ENCODE measurements at regions not wholly inside any gene's neighbourhood (a gene's known extent, or its start where the extent isn't known, plus 50 kb on each side); places are given as distances from the start of the nearest gene placed in this dataset.

DNA sequence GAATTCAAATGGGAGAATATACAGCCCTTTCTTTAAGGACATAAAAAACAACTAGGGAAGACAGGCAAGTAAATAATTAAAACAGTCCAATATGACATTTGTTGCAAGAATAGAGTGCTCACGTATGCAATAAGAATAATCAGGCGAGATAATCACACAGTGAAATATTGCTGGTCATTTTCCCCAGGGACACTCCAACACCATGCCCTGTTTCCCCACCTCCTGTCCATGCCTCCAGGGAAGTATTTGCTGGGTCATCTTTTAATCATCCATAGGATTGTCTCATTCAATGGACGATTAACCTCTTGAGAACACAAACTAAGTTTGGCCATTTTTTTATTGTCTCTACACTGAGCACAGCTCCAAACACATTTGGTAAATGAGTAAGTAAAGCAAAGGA lies 472.9 kb downstream of the C6orf118 start:
- no peaks in the 10 kb centered on the region for H3K4me1 Mint-ChIP-seq
- DNase-seq (no peak), ATAC-seq (no peak)
- no peak overlapping the region for H3K4me3 Mint-ChIP-seq
- H3K27ac Mint-ChIP-seq = no peak overlapping the region
- no peaks in the 10 kb centered on the region for H3K27me3 Mint-ChIP-seq
- H3K9me3 Mint-ChIP-seq = peaks cover 6 to 14% of the 10 kb centered on the region in 2 donors

DNA sequence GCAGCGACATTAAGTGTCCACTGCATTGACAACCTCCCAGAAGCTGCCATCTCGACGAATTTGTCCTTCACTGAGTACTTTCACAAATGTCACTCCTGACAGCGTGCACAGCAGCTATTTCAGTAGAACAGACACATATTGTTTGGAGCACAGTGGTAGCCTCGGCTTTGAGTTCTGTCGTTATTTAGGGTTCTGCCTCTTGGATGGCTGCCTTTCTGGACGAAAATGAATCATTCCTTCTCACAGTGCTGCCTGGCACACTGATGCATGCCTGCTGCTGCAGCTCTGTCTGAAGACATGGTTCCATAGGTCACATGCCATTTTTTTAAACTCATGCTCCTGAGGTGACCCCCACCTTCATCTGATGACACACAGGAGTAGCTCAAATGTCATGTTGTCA lies 477.0 kb downstream of the C6orf118 start:
- DNase-seq = no peak
- Mint-ChIP-seq H3K27me3 (no peaks in the 10 kb centered on the region), H3K9me3 (peaks cover 6 to 14% of the 10 kb centered on the region in 2 donors), H3K4me3 (no peak overlapping the region), H3K4me1 (no peaks in the 10 kb centered on the region), H3K27ac (no peak overlapping the region)
- ATAC-seq = no peak

DNA sequence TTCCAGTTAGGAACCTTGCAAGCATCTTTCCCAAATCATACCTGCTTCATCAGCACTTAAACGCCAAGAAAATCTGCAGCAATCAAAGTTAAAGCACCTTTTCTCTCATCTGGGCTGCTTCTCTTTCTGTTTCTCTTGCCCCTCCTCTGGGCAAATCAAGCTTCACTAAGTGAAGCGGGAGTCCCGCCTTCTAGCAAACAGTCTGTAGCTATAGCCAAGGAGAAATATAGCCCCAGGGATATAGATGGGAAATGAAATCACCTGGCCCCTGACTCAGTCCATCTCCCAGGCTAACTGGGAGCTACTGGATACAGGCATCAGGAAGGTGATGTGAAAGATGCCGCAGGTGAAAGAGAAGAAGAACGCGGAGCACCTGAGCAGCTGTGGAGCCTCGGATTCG lies 481.9 kb downstream of the C6orf118 start:
- H3K4me1 Mint-ChIP-seq = no peaks in the 10 kb centered on the region
- H3K4me3 Mint-ChIP-seq = no peak overlapping the region
- no peak overlapping the region for H3K27ac Mint-ChIP-seq
- H3K27me3 Mint-ChIP-seq = no peaks in the 10 kb centered on the region
- peaks cover 0 to 3% of the 10 kb centered on the region in 2 donors for H3K9me3 Mint-ChIP-seq
- DNase-seq = no peak
- ATAC-seq = no peak

DNA sequence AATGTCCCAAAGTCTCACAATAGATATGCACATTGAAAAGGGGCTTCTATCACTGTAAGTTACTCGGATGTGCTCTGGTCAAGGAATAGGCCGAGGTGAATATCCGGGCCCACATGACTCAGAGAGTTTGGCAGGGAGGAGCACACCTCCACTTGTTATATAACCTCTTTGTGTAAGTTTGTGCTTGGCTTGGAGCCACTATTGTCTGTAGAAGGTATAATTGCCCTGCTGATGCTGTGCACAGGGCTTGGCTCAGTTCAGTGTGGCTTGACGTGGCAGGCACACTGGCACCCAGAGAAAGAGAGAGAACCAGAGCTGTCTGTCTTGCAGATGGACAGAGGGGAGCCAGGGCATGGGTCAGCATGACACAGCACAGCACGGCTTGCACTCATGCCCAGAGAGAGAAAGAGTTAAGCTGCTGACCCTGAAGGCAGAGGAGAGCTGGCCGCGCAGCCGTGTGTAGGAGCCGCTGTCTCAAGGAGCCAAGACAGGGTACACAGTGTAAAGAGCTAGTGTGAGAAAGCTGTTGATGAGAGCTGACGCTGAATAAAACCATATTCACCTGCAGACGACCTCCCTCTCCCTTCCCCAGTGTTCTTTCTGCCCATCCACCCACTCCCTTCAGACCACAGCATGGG lies 482.5 kb downstream of the C6orf118 start:
- Mint-ChIP-seq H3K9me3 (peaks cover 0 to 7% of the 10 kb centered on the region in 2 donors), H3K4me1 (no peaks in the 10 kb centered on the region), H3K4me3 (no peak overlapping the region), H3K27me3 (no peaks in the 10 kb centered on the region), H3K27ac (no peak overlapping the region)
- ATAC-seq (no peak), DNase-seq (no peak)

DNA sequence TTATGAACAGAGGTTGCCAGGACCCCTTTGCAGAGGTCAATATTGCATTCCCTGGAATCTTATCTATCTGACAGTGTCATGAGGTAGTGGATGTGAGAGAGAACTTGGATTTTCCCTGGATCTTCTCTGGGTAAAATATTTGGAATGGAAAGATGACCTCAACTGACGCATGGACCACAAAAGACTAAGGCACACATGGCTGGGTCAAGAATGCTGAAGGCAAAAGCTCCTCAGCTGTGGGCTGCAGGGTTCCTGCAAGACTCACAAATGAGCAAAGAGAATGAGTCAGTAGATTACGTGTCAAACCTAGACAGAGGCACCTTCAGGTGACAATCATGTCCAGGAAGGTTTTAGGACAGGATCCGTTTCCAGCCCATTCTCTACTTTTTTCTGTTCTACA lies 484.0 kb downstream of the C6orf118 start:
- Mint-ChIP-seq H3K27ac (no peak overlapping the region), H3K27me3 (no peaks in the 10 kb centered on the region), H3K4me1 (no peaks in the 10 kb centered on the region), H3K4me3 (no peak overlapping the region), H3K9me3 (peaks cover 7% of the 10 kb centered on the region in 2 donors)
- DNase-seq (no peak), ATAC-seq (no peak)

DNA sequence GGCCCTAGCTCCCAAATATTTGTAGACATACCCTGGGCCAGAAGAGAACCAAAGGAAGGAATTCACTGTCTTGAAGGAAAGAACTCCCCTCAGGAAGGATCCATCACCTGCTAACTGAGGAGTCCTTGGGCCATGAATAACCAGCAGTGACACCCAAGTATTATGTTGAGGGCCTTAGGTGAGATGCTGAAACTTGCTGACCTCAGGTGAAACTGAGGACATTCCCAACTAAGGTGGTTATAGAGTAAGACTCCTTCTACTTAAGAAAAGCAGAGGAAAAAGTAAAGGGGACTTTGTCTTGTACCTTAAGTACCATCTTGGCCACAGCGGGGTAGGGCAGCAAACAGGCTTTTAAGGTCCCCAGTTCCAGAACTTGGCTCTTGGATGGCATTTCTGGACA lies 491.7 kb downstream of the C6orf118 start:
- peaks cover 24 to 28% of the 10 kb centered on the region in 2 donors for H3K9me3 Mint-ChIP-seq
- DNase-seq = no peak
- H3K4me1 Mint-ChIP-seq = no peaks in the 10 kb centered on the region
- no peak overlapping the region for H3K4me3 Mint-ChIP-seq
- ATAC-seq = no peak
- H3K27me3 Mint-ChIP-seq = no peaks in the 10 kb centered on the region
- no peak overlapping the region for H3K27ac Mint-ChIP-seq

DNA sequence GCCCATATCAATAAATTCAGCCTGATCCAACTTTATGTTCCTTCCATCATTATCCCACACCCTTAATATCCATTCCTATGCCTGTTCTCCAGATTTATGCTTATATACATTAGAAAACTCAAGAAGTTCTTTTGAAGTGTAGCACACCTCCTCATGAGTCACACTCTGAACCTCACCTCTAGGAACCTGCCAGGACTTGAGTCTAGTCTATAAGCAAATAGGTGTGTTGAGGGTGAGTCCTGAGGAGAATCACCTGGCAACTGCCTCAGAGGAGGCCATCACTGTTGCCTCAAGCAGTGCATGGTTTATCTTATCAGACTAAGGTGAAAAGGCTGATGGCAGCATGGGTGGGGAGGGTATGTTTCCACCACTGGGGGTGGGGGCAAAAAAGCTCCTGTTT lies 496.7 kb downstream of the C6orf118 start:
- no peak for ATAC-seq
- Mint-ChIP-seq H3K4me3 (no peak overlapping the region), H3K9me3 (peaks cover 23 to 32% of the 10 kb centered on the region in 2 donors), H3K4me1 (no peaks in the 10 kb centered on the region), H3K27ac (no peak overlapping the region), H3K27me3 (no peaks in the 10 kb centered on the region)
- DNase-seq = no peak

DNA sequence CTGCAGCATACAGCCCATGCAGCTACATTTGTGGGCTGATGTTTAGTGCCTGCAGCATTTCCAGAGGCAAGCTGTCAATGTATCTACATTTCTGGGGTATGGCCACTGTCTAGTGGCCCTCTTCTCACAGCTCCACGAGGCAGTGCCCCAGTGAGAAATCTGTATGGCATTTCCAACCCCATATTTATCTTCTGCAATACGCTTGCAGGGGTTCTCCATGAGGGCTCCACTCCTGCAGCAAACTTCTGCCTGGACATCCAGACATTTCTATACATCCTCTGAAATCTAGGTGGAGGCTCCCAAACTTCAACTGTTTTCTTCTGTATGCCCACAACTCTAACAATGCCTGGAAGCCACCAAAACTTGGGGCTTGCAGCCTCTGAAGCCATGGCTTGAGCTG lies 502.3 kb downstream of the C6orf118 start:
- Mint-ChIP-seq H3K27ac (no peak overlapping the region), H3K4me3 (no peak overlapping the region), H3K9me3 (peaks cover 18 to 43% of the 10 kb centered on the region in 2 donors), H3K27me3 (no peaks in the 10 kb centered on the region), H3K4me1 (no peaks in the 10 kb centered on the region)
- ATAC-seq = no peak
- DNase-seq = no peak

DNA sequence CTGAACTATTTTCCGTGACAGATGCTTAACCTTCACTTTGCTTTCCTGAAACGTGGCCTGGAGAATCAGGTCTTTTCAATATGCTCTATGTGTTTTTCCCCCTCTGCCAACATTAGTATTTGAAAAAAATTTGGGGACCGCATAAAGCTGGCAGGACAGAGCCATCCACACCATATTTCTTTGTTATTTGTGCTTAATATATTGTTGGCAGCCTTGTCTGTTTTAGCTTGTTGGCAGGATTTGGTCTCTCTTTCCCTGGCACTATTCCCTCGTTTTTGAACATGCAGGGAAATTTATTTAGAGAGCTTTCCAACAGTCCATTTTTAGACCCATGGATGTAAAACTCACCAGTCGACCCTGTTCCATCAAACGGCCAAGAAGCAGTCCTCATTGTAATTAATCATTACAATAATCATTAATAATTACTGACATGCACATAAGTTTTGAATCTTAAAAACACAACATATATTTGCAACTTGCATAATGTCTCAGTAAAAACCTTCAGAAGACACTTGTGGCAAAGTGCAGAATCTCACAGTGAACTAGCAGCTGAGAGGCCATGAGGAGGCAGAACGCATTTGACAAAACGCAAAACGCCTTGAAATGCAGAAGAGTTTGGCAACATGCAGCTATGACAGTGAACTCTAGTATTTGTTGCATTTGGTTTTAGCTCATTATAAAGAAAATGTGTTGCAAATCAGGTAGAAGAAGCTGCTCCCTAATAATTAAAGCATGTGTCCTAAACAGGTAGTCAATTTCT lies 514.2 kb downstream of the C6orf118 start:
- Mint-ChIP-seq H3K4me3 (no peak overlapping the region), H3K9me3 (peaks cover 18% of the 10 kb centered on the region in 2 donors), H3K27me3 (no peaks in the 10 kb centered on the region), H3K4me1 (no peaks in the 10 kb centered on the region), H3K27ac (no peak overlapping the region)
- DNase-seq (no peak), ATAC-seq (no peak)

DNA sequence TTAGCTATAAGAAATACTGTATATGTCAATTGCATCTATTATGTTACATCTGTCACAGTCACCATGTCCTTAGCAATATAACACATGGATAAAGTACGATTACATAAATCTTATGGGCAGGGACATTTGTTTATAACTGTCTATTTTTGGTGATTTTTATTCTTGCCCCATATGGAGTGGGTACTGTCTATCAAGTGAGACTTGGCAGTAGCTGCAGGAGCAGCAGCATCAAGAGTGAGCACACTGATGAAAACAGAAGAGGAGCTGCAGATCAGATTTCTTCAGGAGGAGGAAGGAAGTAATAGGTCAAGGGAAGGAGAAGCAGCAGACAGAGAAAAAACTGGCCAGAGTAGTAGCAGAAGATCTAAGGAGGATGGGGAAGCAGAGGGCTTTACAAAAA lies 516.7 kb downstream of the C6orf118 start:
- no peak for DNase-seq
- Mint-ChIP-seq H3K9me3 (peaks cover 18% of the 10 kb centered on the region in 2 donors), H3K27ac (no peak overlapping the region), H3K27me3 (no peaks in the 10 kb centered on the region), H3K4me3 (no peak overlapping the region), H3K4me1 (no peaks in the 10 kb centered on the region)
- no peak for ATAC-seq

DNA sequence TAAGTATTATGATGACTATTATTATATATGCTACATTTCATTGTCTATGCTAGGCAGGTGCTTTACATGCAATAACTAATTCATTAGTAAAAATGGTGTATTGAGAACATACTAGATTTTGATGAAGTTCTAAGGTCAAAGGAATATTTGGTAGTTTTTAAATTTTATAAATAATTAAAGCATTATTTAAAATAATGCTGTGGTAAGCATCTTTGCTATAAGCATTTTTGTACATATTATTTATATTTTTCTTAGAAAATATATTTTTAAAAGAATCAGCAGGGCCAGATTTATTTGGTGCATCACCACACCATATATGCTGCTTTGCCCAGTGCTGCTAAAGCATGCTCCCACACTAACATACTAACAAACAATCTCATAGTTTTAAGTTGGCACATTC lies 517.9 kb downstream of the C6orf118 start:
- ATAC-seq = no peak
- H3K9me3 Mint-ChIP-seq = peaks cover 13 to 18% of the 10 kb centered on the region in 2 donors
- no peak overlapping the region for H3K27ac Mint-ChIP-seq
- H3K4me3 Mint-ChIP-seq = no peak overlapping the region
- H3K4me1 Mint-ChIP-seq = no peaks in the 10 kb centered on the region
- no peak for DNase-seq
- no peaks in the 10 kb centered on the region for H3K27me3 Mint-ChIP-seq

DNA sequence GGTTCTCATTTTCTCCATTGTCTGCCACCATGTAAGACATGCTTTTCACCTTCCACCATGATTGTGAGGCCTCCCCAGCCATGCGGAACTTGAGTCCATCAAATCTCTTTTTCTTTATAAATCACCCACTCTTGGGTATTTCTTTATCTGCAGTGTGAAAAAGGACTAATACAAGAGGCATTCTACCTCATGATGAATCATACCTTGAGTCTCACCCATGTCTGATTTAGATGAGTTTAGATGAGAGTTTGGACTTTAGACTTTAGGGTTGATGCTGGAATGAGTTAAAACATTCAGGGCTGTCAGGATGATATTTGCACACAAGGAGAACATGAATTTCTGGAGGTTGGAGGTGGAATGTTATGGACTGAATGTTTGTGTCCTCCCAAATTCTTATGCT lies 545.6 kb downstream of the C6orf118 start:
- Mint-ChIP-seq H3K9me3 (peaks cover 0 to 36% of the 10 kb centered on the region in 2 donors), H3K27ac (no peak overlapping the region), H3K27me3 (no peaks in the 10 kb centered on the region), H3K4me3 (no peak overlapping the region), H3K4me1 (no peaks in the 10 kb centered on the region)
- DNase-seq (no peak), ATAC-seq (no peak)

DNA sequence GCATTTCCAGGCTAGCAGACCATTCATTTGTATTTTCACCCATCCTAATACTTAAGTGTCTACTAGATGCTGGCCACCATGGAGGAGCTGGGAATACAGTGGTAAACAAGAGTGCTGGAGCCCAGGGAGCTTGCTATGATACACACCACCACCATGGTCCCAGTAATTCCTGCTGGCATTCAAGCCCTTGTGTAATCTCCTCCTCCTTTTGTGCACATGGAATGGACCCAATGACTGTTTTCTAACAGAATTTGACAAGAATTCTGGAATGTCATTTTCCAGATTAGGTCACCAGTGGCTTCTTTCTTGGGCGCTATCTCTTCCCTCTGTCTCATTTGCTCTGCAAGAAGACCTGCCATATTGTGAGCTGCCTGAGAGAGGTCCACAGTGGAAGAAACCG lies 552.0 kb downstream of the C6orf118 start:
- Mint-ChIP-seq H3K4me3 (no peak overlapping the region), H3K27ac (no peak overlapping the region), H3K9me3 (peaks cover 10 to 25% of the 10 kb centered on the region in 2 donors), H3K27me3 (no peaks in the 10 kb centered on the region), H3K4me1 (no peaks in the 10 kb centered on the region)
- DNase-seq (no peak), ATAC-seq (no peak)

DNA sequence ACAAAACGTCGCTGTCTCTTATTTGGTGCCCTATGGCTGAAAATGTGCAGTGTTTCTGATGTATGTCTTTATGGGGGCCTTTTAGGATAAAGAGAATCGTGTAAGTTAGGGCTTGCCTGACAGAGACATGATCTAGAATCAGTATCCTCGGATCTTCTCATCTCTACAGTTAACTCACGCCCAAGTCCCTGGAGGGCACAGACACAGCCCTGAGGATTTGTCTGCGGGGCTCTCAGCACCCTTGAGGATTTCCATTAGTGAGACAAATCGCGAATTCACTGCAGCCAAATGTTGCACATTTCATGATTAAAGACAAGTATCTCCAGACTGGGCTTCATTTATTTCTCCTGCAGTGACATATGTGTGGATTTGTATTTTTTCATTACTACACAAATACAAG lies 552.7 kb downstream of the C6orf118 start:
- Mint-ChIP-seq H3K9me3 (peaks cover 10 to 18% of the 10 kb centered on the region in 2 donors), H3K27me3 (no peaks in the 10 kb centered on the region), H3K4me1 (no peaks in the 10 kb centered on the region), H3K27ac (no peak overlapping the region), H3K4me3 (no peak overlapping the region)
- no peak for DNase-seq
- no peak for ATAC-seq

DNA sequence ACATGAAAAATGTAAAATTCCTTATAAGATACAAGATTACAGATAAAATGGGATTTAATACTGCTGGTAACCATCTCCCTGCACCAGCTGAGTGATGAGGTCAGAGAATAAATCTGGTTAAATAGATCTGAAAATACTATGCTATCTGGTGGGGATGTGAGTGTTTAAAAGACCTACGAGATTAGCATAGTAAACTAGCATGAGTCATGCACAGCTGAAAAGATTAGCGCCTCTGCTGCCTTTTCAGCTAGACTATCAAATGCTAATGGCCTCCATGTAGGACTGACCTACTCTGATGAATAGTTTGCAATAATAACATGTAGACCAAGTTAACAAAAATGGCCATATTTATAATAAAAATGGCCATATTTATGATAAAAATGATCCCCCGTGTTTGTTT lies 553.3 kb downstream of the C6orf118 start:
- Mint-ChIP-seq H3K4me3 (no peak overlapping the region), H3K27ac (no peak overlapping the region), H3K9me3 (peaks cover 10 to 14% of the 10 kb centered on the region in 2 donors), H3K27me3 (no peaks in the 10 kb centered on the region), H3K4me1 (no peaks in the 10 kb centered on the region)
- DNase-seq = no peak
- ATAC-seq = no peak

DNA sequence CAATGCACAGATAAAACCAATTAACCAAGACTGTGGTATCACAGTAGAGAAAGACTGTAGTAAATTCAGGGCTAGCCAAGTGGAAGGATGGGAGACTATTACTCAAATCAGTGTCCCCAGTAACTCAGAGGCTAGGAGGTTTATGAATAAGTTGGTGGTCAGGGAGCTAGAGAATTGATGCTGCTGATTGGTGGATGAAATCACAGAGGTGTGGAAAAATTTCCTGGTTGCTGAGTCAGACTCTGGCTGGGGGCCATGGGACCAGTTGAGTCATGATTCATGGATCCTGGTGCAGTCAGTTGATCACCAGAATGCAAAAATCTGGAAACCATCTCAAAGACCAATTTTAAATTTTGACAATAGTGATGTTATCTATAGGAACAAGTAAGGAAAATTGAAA lies 555.9 kb downstream of the C6orf118 start:
- peaks cover 16 to 24% of the 10 kb centered on the region in 2 donors for H3K9me3 Mint-ChIP-seq
- no peak for DNase-seq

More for the DNA sequence above, 555.9 kb downstream of the C6orf118 start:
- no peaks in the 10 kb centered on the region for H3K27me3 Mint-ChIP-seq
- H3K4me1 Mint-ChIP-seq = no peaks in the 10 kb centered on the region
- H3K27ac Mint-ChIP-seq = no peak overlapping the region
- H3K4me3 Mint-ChIP-seq = no peak overlapping the region
- ATAC-seq = no peak

Measured in stimulated activated naive CD8-positive, alpha-beta T cell treated with anti-CD3 and anti-CD28 coated beads, Interleukin-15, amount 100 ng/mL, for 72 hours (primary cell).